Adrenal gland (tissue), 9 donors: ENCODE measurements at regions not wholly inside any gene's neighbourhood (a gene's known extent, or its start where the extent isn't known, plus 50 kb on each side); places are given as distances from the start of the nearest gene placed in this dataset.

Source experiments
- DNase-seq, 7 donors: peaks; one replicate each; pipeline ENCODE4 v3.0.0-alpha.2; 2019 to 2020
- H3K27ac ChIP-seq, 5 donors: fragments of 200-600 bp; sonication (generic) in 4 of 5; 1 replicate in 3 of 5; 2 replicates in 2 of 5; pipeline versions ENCODE4 v1.5.1 to v1.8.0; 2016 to 2020; ENCODE audit warnings: mild to moderate bottlenecking in 1 of 5
- H3K27me3 ChIP-seq: fragments of 200-600 bp; 2 replicates; pipeline ENCODE4 v1.8.0; 2021
- H3K36me3 ChIP-seq, 2 donors: fragments of 200-600 bp; replicated peaks in 1 of 2; 1 replicate in 1 of 2; 2 replicates in 1 of 2; pipeline versions ENCODE4 v1.5.1 to v1.8.0; 2018 to 2022
- H3K4me1 ChIP-seq, 2 donors: fragments of 200-600 bp; replicated peaks in 1 of 2; 1 replicate in 1 of 2; 2 replicates in 1 of 2; pipeline versions ENCODE4 v1.5.1 to v1.8.0; 2018 to 2021
- H3K4me3 ChIP-seq, 4 donors: fragments of 200-600 bp; sonication (generic) in 3 of 4; one replicate each; pipeline ENCODE4 v1.5.1; 2016 to 2018
- H3K9me3 ChIP-seq, 3 donors: fragments of 200-600 bp; sonication (generic) in 1 of 3; replicated peaks in 1 of 3; 1 replicate in 2 of 3; 2 replicates in 1 of 3; pipeline versions ENCODE4 v1.5.1 to v1.8.0; 2016 to 2021
- CTCF ChIP-seq, 6 experiments: fragments of 450-650 bp in 4 of 6; fragments of 200-600 bp in 2 of 6; sonication (generic) in 1 of 6; IDR thresholded peaks; 1 replicate in 5 of 6; 2 replicates in 1 of 6; pipeline versions ENCODE4 v1.5.1 to v1.8.0; 2016 to 2021; ENCODE audit warnings: antibody characterized with exemption in 6 of 6, mild to moderate bottlenecking in 2 of 6, moderate library complexity in 1 of 6
- POLR2A ChIP-seq, 2 donors: fragments of 450-650 bp; IDR thresholded peaks; one replicate each; pipeline ENCODE4 v1.6.1; 2017; ENCODE audit warnings: antibody characterized with exemption in 2 of 2, mild to moderate bottlenecking in 2 of 2, moderate library complexity in 1 of 2
- WGBS, 4 donors: extraction: QIAGEN DNeasy Blood & Tissue Kit in 2 of 4; methylation state at CpG; one replicate each; pipeline versions ENCODE4 v1.1.5 to v1.1.7; 2013 to 2017; 5-methylcytosine and 5-hydroxymethylcytosine counted together
- intact Hi-C, 2 donors: fragments of 100-400 bp; cut with DNase I; formaldehyde crosslinking; loops; one replicate each; pipeline versions ENCODE4 v1.14.1 to v1.15.0; 2022 to 2023
- donor health status: healthy with polysubstance abuse.
- donor health status: Bipolar disorder and iron deficiency.
- donor health status: DM: yes; HTN: yes; CAD: no.
- donor health status: DM: no; HTN: no; CAD: no.
- donor health status: DM: no; HTN: no; CAD: no.

DNA sequence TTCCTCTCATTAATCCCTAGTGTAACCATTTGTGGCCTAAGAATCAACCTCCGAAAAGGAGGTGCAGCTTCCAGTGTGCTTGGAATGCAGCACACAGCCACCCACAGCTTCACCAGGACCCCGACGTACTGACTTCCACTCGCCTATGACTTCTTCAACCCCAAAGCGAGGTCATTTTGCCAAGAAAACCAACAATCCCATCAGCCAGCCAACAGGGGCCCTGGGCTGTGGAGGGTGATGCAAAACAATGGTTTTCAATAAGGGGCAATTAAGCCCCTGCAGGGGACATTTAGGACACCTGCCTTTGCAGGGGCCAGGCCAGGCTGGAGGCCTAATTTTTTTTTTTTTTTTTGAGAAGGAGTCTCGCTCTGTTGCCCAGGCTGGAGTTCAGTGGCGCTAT lies 158.1 kb upstream of the SKOR2 start:
- no peak overlapping the region for H3K27ac ChIP-seq
- H3K27me3 ChIP-seq, result no peaks in the 10 kb centered on the region
- H3K36me3 ChIP-seq, result no peaks in the 10 kb centered on the region
- H3K4me3 ChIP-seq, result no peak overlapping the region
- TF ChIP-seq POLR2A (IDR thresholded peaks at IDR 0.05), result no peak
- no peak for TF ChIP-seq CTCF (IDR thresholded peaks at IDR 0.05)
- 89 to 94% (median 91%) methylated on average over 4 to 7 of the region's 7 CpGs for WGBS, 4 donors
- H3K9me3 ChIP-seq, result no peaks in the 10 kb centered on the region
- DNase-seq, result no peak
- intact Hi-C loops, result no loop called here
- H3K4me1 ChIP-seq, result no peaks in the 10 kb centered on the region

GRCh38 chr18:47407736-47408135 lies 156.3 kb upstream of the SKOR2 start:
- TF ChIP-seq CTCF (IDR thresholded peaks at IDR 0.05) (no peak), POLR2A (IDR thresholded peaks at IDR 0.05) (no peak)
- no peaks in the 10 kb centered on the region for H3K36me3 ChIP-seq
- H3K9me3 ChIP-seq, result no peaks in the 10 kb centered on the region
- 73 to 93% (median 88%) methylated on average over 2 of the region's 2 CpGs for WGBS, 4 donors
- no peak for DNase-seq
- no peaks in the 10 kb centered on the region for H3K27me3 ChIP-seq
- no peaks in the 10 kb centered on the region for H3K4me1 ChIP-seq
- no peak overlapping the region for H3K4me3 ChIP-seq
- no peak overlapping the region for H3K27ac ChIP-seq
- intact Hi-C loops, result no loop called here

- no peaks in the 10 kb centered on the region for H3K27me3 ChIP-seq
- no peak overlapping the region for H3K27ac ChIP-seq
- no peaks in the 10 kb centered on the region for H3K9me3 ChIP-seq
- WGBS, 4 donors, result 68 to 88% (median 84%) methylated on average over 3 of the region's 3 CpGs
- H3K36me3 ChIP-seq, result no peaks in the 10 kb centered on the region
- no peak overlapping the region for H3K4me3 ChIP-seq
- no peak for DNase-seq
- H3K4me1 ChIP-seq, result no peaks in the 10 kb centered on the region
- TF ChIP-seq CTCF (IDR thresholded peaks at IDR 0.05) (no peak), POLR2A (IDR thresholded peaks at IDR 0.05) (no peak)
- intact Hi-C loops, result no loop called here
Measured at GRCh38 chr18:47404845-47405244, 153.4 kb upstream of the SKOR2 start.

- Histone ChIP-seq H3K4me3 (no peak overlapping the region), H3K4me1 (no peaks in the 10 kb centered on the region), H3K27ac (no peak overlapping the region), H3K27me3 (no peaks in the 10 kb centered on the region), H3K9me3 (no peaks in the 10 kb centered on the region), H3K36me3 (no peaks in the 10 kb centered on the region)
- DNase-seq, result no peak
- intact Hi-C loops, result no loop called here
- 55 to 73% (median 65%) methylated on average over 3 of the region's 3 CpGs for WGBS, 4 donors
- TF ChIP-seq CTCF (IDR thresholded peaks at IDR 0.05) (no peak), POLR2A (IDR thresholded peaks at IDR 0.05) (no peak)
Measured at GRCh38 chr18:47403949-47404348, 152.5 kb upstream of the SKOR2 start.
